HepG2 (cell line): ENCODE measurements at regions not wholly inside any gene's neighbourhood (a gene's known extent, or its start where the extent isn't known, plus 50 kb on each side); places are given as distances from the start of the nearest gene placed in this dataset.

ENCODE experiments used
- ATAC-seq: fragments of 200-7000 bp; cut with Tn5 transposase; 3 replicates; pipeline ENCODE4 v1.9.1; 2020; ENCODE audit warnings: mild to moderate bottlenecking, moderate library complexity
- BruUV-seq: library from RNA; stranded (reverse); fragments of 400-500 nt; replicated peaks from 2 replicates; lab custom pipeline; 2021; lab: Mats Ljungman, UMichigan
- CTCF ChIA-PET: fragments of 300-600 bp; formaldehyde crosslinking; extraction: SDS; loops from one replicate; lab custom pipeline; 2021; ENCODE audit warnings: low total read pairs, inconsistent platforms, low intra/inter-chr PET ratio; lab: Yijun Ruan, JAX
- POLR2A ChIA-PET: fragments of 350-600 bp; sonication (Branson Sonifier 250); formaldehyde crosslinking; loops from one replicate; lab custom pipeline; 2020; ENCODE audit warnings: antibody characterized with exemption, inconsistent platforms; lab: Yijun Ruan, JAX
- DNase-seq: peaks from one replicate; pipeline ENCODE4 v3.0.0-alpha.2; 2015; ENCODE audit warnings: low spot score
- FAIRE-seq: peaks from 3 replicates; lab custom pipeline; 2011; peaks lifted over from hg19 to GRCh38; lab: Jason Lieb, UNC
- H2AFZ ChIP-seq: one replicate; pipeline ENCODE4 v1.6.1; 2011; ENCODE audit warnings: low read length, inconsistent platforms
- H3K27ac ChIP-seq: fragments of 300-600 bp; 3 replicates; pipeline ENCODE4 v1.8.0; 2011; ENCODE audit warnings: mixed run types, mild to moderate bottlenecking, mixed read lengths, low read length, inconsistent platforms; ENCODE audit not compliant: insufficient read depth; ENCODE audit errors: extremely low read length
- H3K27me3 ChIP-seq, 2 experiments: fragments of 200-600 bp in 1 of 2; 2 replicates in 1 of 2; 3 replicates in 1 of 2; pipeline versions ENCODE4 v1.6.0 to v1.8.0; 2011; ENCODE audit warnings: low read length in 2 of 2, mild to moderate bottlenecking in 2 of 2, moderate library complexity in 2 of 2, inconsistent platforms in 1 of 2; ENCODE audit not compliant: insufficient read depth in 2 of 2, control insufficient read depth in 1 of 2
- H3K36me3 ChIP-seq, 2 experiments: fragments of 200-600 bp in 1 of 2; replicated peaks in 1 of 2; 2 replicates in 1 of 2; 3 replicates in 1 of 2; pipeline versions ENCODE4 v1.5.1 to v1.8.0; 2011; ENCODE audit warnings: low read length in 2 of 2, inconsistent platforms in 1 of 2; ENCODE audit not compliant: insufficient read depth in 2 of 2, control insufficient read depth in 1 of 2
- H3K4me1 ChIP-seq: 2 replicates; pipeline ENCODE4 v1.5.1; 2012; ENCODE audit warnings: low read length, inconsistent platforms; ENCODE audit not compliant: insufficient read depth
- H3K4me2 ChIP-seq: 2 replicates; pipeline ENCODE4 v1.6.0; 2011; ENCODE audit warnings: low read depth, low read length, inconsistent platforms
- H3K4me3 ChIP-seq, 3 experiments: fragments of 200-600 bp in 1 of 3; sonication (generic), shearing (Covaris generic) in 1 of 3; replicated peaks in 1 of 3; 2 replicates each; pipeline ENCODE4 v1.5.1; 2011 to 2016; ENCODE audit warnings: low read length in 3 of 3, inconsistent platforms in 2 of 3, low read depth in 2 of 3, mild to moderate bottlenecking in 2 of 3, control low read depth in 1 of 3, mixed read lengths in 1 of 3; ENCODE audit not compliant: insufficient read depth in 1 of 3
- H3K79me2 ChIP-seq: one replicate; pipeline ENCODE4 v1.6.1; 2011; ENCODE audit warnings: low read length, inconsistent platforms; ENCODE audit not compliant: insufficient read depth
- H3K9ac ChIP-seq: 2 replicates; pipeline ENCODE4 v1.6.0; 2011; ENCODE audit warnings: mild to moderate bottlenecking, low read depth, low read length, inconsistent platforms; ENCODE audit not compliant: insufficient read depth
- H3K9me3 ChIP-seq: 2 replicates; pipeline ENCODE4 v1.5.1; 2012; ENCODE audit warnings: mild to moderate bottlenecking, low read length
- H4K20me1 ChIP-seq: 2 replicates; pipeline ENCODE4 v1.6.0; 2011; ENCODE audit warnings: inconsistent platforms, mild to moderate bottlenecking, low read length, moderate library complexity; ENCODE audit not compliant: insufficient read depth
- NCOR1 ChIP-seq: fragments of 200-600 bp; sonication (generic); IDR thresholded peaks from 2 replicates; pipeline ENCODE4 v1.7.0; 2017; ENCODE audit warnings: antibody characterized with exemption, low read length, borderline replicate concordance
- SKI ChIP-seq: fragments of 450-650 bp; IDR thresholded peaks from one replicate; pipeline ENCODE4 v1.6.1; 2018; ENCODE audit warnings: mild to moderate bottlenecking; ENCODE audit not compliant: partially characterized antibody
- SNAPC4 ChIP-seq: sonication (generic); formaldehyde crosslinking; IDR thresholded peaks from 2 replicates; pipeline ENCODE4 v1.4.0; 2020; ENCODE audit warnings: mild to moderate bottlenecking, missing genetic modification reagents
- WGBS: methylation state at CpG from one replicate; pipeline ENCODE4 v1.1.6; 2017; ENCODE audit warnings: low lambda C conversion rate; 5-methylcytosine and 5-hydroxymethylcytosine counted together
- in situ Hi-C: cut with HindIII; loops from 2 replicates; pipeline ENCODE4 v1.10.0; 2017; ENCODE audit warnings: low pct_unique_long_range_greater_than_20kb; ENCODE audit not compliant: extremely low pct_ligation_motif_present
- intact Hi-C: fragments of 100-400 bp; cut with micrococcal nuclease; formaldehyde crosslinking; loops from one replicate; pipeline ENCODE4 v1.10.0; 2022; ENCODE audit not compliant: unreplicated experiment

- DNase-seq = no peak
- no peak for ATAC-seq
- TF ChIP-seq NCOR1 = no peak
- ChIA-PET CTCF (no interaction called here), POLR2A (no interaction called here)
- no peaks in the 10 kb centered on the region for H3K36me3 ChIP-seq
- no peaks in the 10 kb centered on the region for H3K27me3 ChIP-seq
- H3K79me2 ChIP-seq = no peaks in the 10 kb centered on the region
- no peak overlapping the region for H3K4me3 ChIP-seq
- H3K27ac ChIP-seq = no peak overlapping the region
- no peaks in the 10 kb centered on the region for H3K9me3 ChIP-seq
- in situ Hi-C loops = no loop called here
- no TSS peak for BruUV-seq
- intact Hi-C loops = no loop called here
- no peak overlapping the region for H3K4me2 ChIP-seq
- no peak for FAIRE-seq
- H4K20me1 ChIP-seq = no peaks in the 10 kb centered on the region
- H2AFZ ChIP-seq = no peak overlapping the region
- 57% methylated on average over 6 of the region's 6 CpGs for WGBS
- H3K9ac ChIP-seq = no peak overlapping the region
- no peaks in the 10 kb centered on the region for H3K4me1 ChIP-seq
Measured at GRCh38 chr2:207331674-207332073, 165.9 kb upstream of the KLF7 start.

GRCh38 chr2:207332480-207333212 lies 166.9 kb upstream of the KLF7 start:
- Histone ChIP-seq H3K36me3 (no peaks in the 10 kb centered on the region), H3K4me1 (no peaks in the 10 kb centered on the region)
- TF ChIP-seq SKI (no peak), SNAPC4 (CRISPR knock-in tag) (no peak)
- TF ChIP-seq, all 625 proteins: peak for 0
- BruUV-seq = no TSS peak
- Histone ChIP-seq H2AFZ (no peak overlapping the region), H3K9me3 (no peaks in the 10 kb centered on the region), H3K27me3 (no peaks in the 10 kb centered on the region), H3K9ac (no peak overlapping the region), H3K27ac (no peak overlapping the region), H4K20me1 (no peaks in the 10 kb centered on the region), H3K4me3 (no peak overlapping the region), H3K79me2 (no peaks in the 10 kb centered on the region), H3K4me2 (no peak overlapping the region)
- 34% methylated on average over 3 of the region's 3 CpGs for WGBS
- no peak for ATAC-seq
- no peak for DNase-seq
- intact Hi-C loops (no loop called here), in situ Hi-C loops (no loop called here)
- ChIA-PET POLR2A (no interaction called here), CTCF (no interaction called here)
- FAIRE-seq = no peak
